ENCODE measurements at regions not wholly inside any gene's neighbourhood (a gene's known extent, or its start where the extent isn't known, plus 50 kb on each side); places are given as distances from the start of the nearest gene placed in this dataset.

DNA sequence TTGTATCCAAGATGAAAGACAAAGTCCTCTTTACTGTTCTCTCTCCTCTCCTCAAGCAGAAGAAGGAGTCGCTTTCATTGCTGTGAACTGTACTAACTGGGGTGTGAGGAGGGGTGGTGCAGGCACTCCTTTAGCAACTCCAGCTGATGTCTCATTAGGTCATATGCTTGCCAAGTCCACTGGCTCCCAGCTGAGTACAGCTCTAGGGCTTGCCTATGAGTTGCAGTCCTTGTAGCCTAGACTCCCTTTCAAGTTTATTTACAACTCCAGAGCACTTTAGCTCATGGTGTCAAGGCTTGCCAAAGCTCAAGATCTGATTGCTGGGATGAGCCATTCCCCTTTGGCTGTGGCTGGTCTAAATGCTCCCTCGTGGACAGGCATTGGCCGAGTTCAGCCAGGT is 55.1 kb upstream of the PDGFD start:
- H3K9me3 ChIP-seq (ENCODE audit: insufficient read depth, low read length, severe bottlenecking) = peaks cover 3% of the 10 kb centered on the region
- H3K9ac ChIP-seq (ENCODE audit: low read depth, low read length) = no peak overlapping the region
- no peak overlapping the region for H3K4me3 ChIP-seq (ENCODE audit: low read depth in 1 of 2, low read length in 2 of 2)
- TF ChIP-seq, protein P1, sequence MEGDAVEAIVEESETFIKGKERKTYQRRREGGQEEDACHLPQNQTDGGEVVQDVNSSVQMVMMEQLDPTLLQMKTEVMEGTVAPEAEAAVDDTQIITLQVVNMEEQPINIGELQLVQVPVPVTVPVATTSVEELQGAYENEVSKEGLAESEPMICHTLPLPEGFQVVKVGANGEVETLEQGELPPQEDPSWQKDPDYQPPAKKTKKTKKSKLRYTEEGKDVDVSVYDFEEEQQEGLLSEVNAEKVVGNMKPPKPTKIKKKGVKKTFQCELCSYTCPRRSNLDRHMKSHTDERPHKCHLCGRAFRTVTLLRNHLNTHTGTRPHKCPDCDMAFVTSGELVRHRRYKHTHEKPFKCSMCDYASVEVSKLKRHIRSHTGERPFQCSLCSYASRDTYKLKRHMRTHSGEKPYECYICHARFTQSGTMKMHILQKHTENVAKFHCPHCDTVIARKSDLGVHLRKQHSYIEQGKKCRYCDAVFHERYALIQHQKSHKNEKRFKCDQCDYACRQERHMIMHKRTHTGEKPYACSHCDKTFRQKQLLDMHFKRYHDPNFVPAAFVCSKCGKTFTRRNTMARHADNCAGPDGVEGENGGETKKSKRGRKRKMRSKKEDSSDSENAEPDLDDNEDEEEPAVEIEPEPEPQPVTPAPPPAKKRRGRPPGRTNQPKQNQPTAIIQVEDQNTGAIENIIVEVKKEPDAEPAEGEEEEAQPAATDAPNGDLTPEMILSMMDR (IDR thresholded peaks at IDR 0.05; ENCODE audit: borderline replicate concordance, extremely low read depth, low read length, poor library complexity, severe bottlenecking) = no peak
- TF ChIP-seq EZH2 (IDR thresholded peaks at IDR 0.05; ENCODE audit: borderline replicate concordance, low read depth, low read length, severe bottlenecking) = no peak
- ATAC-seq (ENCODE audit: insufficient read depth, low read depth) (no peak), DNase-seq (no peak)
- no peak overlapping the region for H3K4me2 ChIP-seq (ENCODE audit: insufficient read depth, low read length)
- no peak overlapping the region for H2AFZ ChIP-seq (ENCODE audit: low read depth, low read length)
- no peaks in the 10 kb centered on the region for H4K20me1 ChIP-seq (ENCODE audit: insufficient read depth, low read length)
- H3K36me3 ChIP-seq (ENCODE audit: insufficient read depth, low read length) = no peaks in the 10 kb centered on the region
- H3K27ac ChIP-seq (ENCODE audit: low read length) = no peak overlapping the region
- H3K79me2 ChIP-seq (ENCODE audit: insufficient read depth, low read length) = no peaks in the 10 kb centered on the region
- no peaks in the 10 kb centered on the region for H3K27me3 ChIP-seq (ENCODE audit: insufficient read depth, low read length, poor library complexity)
- H3K4me1 ChIP-seq (ENCODE audit: insufficient read depth, low read length) = no peaks in the 10 kb centered on the region

DNA sequence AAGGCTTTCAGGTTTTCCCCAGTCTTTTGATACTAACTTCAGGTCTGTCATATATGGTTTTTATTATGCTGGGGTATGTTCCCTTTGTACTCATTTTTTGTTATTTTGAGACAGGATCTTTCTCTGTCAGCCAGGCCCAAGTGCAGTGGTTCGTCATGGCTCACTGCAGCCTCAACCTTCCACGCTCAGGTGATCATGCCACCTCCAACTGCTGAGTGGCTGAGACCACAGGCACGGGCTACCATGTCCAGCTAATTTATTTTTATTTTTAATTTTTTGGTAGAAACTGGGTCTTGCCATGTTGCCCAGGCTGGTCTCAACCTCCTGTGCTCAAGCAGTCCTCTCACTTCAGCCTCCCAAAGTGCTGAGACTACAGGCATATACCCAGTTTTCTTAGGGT is 50.6 kb upstream of the PDGFD start:
- H3K27me3 ChIP-seq (ENCODE audit: insufficient read depth, low read length, poor library complexity) = no peaks in the 10 kb centered on the region
- no peaks in the 10 kb centered on the region for H3K4me1 ChIP-seq (ENCODE audit: insufficient read depth, low read length)
- no peaks in the 10 kb centered on the region for H3K79me2 ChIP-seq (ENCODE audit: insufficient read depth, low read length)
- TF ChIP-seq, protein P1 (IDR thresholded peaks at IDR 0.05; ENCODE audit: borderline replicate concordance, extremely low read depth, low read length, poor library complexity, severe bottlenecking) = no peak
- TF ChIP-seq EZH2 (IDR thresholded peaks at IDR 0.05; ENCODE audit: borderline replicate concordance, low read depth, low read length, severe bottlenecking) = no peak
- no peaks in the 10 kb centered on the region for H3K36me3 ChIP-seq (ENCODE audit: insufficient read depth, low read length)
- no peak overlapping the region for H3K9ac ChIP-seq (ENCODE audit: low read depth, low read length)
- no peak overlapping the region for H2AFZ ChIP-seq (ENCODE audit: low read depth, low read length)
- no peak overlapping the region for H3K4me3 ChIP-seq (ENCODE audit: low read depth in 1 of 2, low read length in 2 of 2)
- H3K4me2 ChIP-seq (ENCODE audit: insufficient read depth, low read length) = no peak overlapping the region
- peaks cover 3% of the 10 kb centered on the region for H3K9me3 ChIP-seq (ENCODE audit: insufficient read depth, low read length, severe bottlenecking)
- no peak for DNase-seq
- no peaks in the 10 kb centered on the region for H4K20me1 ChIP-seq (ENCODE audit: insufficient read depth, low read length)
- no peak overlapping the region for H3K27ac ChIP-seq (ENCODE audit: low read length)
- ATAC-seq (ENCODE audit: insufficient read depth, low read depth) = no peak

Measured in DND-41 (cell line).